ENCODE measurements at regions not wholly inside any gene's neighbourhood (a gene's known extent, or its start where the extent isn't known, plus 50 kb on each side); places are given as distances from the start of the nearest gene placed in this dataset.

GRCh38 chr10:36367362-36367761 lies 725.3 kb upstream of the FZD8 start:
- TF ChIP-seq POLR2A (IDR thresholded peaks at IDR 0.05) = no peak
- TF ChIP-seq CTCF (IDR thresholded peaks at IDR 0.05) = no peak

Data from Peyer's patch (tissue), 4 donors.